GM21576 (cell line): ENCODE measurements at regions not wholly inside any gene's neighbourhood (a gene's known extent, or its start where the extent isn't known, plus 50 kb on each side); places are given as distances from the start of the nearest gene placed in this dataset.
A peak's percentile ranks its signal among the peaks of the same experiment; 100 is the strongest.
"Not testable (repeated sequence)": the region's sequence is repeated elsewhere in the genome, so short reads cannot be mapped to it uniquely, and the experiment has no call there.

Experiments
- ATAC-seq: cut with Tn5 transposase; IDR thresholded peaks from one replicate; pipeline ENCODE4 v1.9.1; 2021; ENCODE audit warnings: mild to moderate bottlenecking, moderate library complexity; ENCODE audit not compliant: unreplicated experiment

DNA sequence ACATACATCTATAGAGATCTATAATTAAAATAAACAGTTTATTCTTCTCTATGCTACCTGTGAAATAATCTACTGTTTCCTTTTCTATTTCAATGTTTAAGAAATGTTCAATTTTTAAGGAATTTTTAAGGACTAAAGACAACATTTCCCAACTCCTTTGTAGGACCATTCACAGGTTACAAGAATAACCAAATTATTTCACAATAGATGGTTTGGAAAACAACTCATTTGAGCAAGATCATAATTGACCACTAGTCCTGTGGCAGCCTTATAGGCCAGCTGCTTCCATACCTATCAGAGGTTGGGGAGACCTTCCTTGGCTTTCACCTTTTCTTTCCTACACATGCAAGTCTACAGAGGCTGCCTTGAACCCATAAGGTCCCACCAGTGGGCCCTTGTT is 193.7 kb downstream of the TTC39B start:
- ATAC-seq = no peak

DNA sequence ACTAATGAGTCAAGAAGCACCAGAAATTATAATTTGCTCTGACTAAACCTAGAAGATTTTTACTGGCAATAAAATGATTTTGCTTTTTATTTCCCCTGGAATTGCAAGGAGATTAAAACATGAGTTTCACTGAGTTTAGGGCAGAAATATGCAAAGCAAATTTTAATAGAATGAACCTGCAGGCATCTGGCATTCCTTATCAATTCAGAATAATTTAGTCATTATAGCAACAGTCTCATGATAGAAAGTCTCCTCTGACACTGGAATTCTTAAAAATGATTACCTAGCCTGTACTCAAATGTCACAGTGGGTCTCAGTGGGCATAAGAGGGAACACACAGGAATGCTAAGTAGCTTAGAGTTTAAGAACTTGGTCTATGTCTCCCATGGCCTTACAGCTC is 195.9 kb downstream of the TTC39B start:
- ATAC-seq = no peak

DNA sequence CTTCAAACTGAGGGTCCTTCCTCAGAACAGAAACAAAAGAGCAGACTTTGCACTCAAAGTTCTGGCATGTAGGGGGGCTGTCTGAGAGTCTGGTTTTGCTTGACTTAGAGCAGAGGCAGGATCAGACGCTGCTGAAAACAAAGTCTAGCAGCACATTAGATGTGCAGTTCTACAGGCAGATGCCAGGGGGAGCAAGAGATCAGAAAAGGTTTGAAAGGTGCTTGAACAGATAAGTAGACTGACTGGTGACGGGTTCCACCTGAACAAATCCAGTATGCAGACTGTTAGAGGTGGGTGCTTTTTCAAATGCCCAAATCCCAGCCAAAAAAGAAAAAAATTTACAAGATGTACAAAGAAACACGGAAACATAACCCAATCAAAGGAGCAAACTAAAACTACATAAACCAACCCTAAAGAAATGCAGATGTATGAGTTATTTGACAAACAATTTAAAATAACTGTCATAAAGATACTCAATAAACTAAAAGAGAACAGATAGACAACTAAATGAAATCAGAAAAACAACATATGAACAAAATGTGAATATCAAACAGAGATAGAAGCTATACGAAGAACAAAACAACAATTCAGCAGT is 194.7 kb upstream of the FREM1 start:
- ATAC-seq = peak; percentile 92

DNA sequence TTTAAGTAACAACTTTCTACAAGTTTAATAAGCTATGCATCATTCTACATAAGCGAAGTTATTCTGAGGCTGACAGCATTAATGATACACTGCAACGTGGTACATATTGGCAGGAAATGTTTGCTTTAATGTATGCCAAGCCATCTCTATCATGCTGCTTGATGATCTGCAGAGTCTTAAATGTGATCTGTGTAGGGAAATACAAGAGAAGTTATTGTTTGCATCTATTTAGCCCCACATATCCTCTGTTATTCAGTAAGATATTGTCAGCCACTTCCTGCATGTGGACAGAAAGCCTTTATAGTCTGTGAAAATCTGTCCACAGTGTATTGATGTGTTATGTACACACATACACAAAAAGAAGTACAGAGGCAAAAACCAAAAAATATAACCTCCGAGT is 193.1 kb upstream of the FREM1 start:
- no peak for ATAC-seq

DNA sequence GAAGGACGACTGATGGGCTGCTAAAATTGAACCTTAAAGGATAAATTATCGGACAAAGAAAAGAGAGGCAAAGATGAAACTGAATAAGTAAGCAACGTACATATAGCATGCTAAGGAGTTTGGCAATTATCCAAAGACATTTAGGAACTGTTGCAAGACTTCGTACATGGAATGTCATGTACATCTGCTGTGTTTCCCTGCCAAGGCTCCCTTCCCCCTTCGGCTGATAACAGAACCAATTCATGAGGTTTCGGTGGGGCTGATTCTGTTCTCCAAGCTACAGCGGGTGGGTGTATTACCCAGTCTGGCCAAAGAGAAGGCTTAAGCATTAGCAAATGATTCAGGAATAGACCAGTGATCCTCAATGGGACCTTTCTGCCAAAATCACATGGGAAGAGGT is 190.9 kb upstream of the FREM1 start:
- ATAC-seq = no peak

DNA sequence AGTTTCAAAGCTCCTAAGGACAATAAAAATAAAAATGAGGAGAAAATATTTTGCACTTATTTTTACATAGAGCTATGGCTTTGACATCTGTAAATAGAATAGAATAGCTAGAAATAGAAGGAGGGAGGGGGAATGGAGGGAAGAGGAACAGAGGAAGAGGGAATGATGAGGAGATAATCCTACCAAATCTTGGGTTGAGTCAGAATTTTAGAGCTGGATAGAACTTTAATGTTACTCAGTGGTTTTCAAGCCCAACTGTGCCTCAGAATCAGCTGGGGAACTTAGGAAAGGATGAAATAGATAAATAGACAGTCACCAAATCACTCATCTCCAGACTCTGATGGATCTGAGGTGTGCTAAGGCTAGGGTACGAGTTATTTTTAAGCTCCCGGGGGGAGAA is 190.3 kb upstream of the FREM1 start:
- ATAC-seq = no peak

DNA sequence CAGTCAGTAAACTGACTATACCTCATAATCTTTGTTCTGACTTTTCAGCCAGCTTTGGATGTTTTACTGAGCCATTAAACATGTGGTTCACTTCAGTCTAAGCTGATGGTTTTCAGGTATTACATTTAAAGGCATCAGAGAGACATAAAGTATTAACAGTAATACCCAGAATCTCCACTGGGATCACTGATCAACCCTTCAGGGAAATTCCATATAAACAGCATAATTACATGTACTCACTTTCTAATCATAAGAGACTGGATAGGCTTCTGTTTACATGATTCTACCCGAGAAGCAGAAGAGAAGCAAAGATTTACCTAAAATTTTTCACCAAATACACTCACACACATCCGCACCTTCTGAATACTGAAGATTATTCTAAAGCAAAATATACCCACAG is 186.7 kb upstream of the FREM1 start:
- no peak for ATAC-seq

DNA sequence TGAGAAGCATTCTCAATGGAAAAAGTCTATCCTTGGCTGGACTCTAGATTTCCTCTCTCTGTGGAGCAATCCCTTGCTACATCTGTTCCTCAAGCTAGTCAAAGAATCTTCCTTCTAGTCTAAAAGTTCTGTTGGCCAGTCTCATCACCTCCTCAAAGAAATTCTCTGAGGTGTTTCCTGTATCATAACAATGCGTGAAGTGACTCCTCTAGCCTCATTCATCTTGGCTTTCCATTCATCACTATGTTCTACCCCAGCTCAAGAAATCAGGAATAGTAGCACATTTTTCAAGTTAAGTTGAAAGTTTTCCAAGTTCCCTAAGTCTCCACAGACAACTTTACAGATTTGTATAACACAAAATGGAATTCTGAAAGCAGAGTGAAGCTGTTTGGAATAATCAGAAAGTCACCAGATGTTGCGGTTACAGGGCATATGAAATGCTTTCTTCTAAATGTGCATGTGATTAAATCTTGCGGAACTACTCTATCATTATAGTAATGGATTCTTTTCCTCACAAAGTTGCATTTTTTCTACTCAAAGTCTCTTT is 176.6 kb upstream of the FREM1 start:
- ATAC-seq = no peak

DNA sequence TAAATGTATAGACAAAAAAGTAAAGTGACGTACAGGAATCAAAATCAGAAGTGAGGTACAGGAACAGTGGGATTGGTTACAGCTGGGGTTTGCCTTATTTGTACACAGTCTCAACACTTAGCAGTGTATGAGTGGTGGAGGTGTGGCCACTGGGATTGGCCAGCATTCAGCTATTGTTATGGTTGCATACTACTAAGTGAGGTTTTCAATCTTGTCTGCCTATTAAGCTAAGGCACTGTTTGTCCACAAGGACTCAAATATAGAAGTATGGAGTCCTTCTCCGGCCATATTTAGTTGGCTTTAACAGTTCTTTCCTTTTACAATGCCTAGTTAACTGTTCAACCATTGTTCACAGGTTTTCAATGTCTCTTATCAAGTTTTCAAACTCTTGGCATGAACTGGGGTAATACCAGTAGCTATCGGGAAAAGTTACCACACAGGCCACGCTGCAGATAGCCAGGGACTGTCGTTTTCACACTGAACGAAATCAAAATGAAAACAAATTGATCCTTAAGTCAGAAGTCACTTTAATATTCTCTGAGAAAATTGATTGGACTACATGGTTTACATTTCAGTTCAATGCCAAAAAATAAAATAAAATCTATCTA is 176.0 kb upstream of the FREM1 start:
- ATAC-seq = no peak

DNA sequence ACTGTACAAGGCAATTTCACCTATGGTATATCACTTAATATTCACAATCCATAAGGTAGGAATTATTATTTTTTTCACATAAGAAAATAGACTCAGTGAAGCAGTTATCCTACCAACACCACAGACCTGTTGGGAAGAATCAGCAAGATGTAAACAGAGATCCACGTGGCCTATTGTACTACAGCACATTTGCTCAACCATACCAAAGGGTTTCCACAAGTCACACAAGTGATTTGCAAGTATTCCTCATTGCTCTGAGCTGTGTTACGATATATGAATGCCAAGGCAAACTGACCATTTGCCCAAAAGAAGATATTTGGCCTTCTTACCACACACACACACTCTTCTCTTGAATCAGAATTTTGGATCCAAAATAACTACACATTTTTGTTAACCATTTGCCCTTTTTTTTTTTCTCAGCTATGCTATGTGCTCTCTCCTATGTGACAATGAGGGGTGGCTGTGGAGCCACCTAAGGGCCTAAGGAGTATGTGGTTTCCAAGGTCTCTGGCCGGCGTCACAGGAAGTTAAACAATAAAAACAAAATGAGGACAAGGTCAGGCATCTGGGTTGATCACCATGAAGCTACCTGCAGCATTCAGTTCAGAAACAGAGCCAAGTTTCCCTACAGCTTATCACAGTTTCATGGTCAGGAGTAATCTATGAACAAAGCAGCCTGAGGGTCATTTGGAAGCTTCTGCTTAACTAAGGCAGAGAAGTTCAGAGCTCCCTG is 171.0 kb upstream of the FREM1 start:
- ATAC-seq = no peak

DNA sequence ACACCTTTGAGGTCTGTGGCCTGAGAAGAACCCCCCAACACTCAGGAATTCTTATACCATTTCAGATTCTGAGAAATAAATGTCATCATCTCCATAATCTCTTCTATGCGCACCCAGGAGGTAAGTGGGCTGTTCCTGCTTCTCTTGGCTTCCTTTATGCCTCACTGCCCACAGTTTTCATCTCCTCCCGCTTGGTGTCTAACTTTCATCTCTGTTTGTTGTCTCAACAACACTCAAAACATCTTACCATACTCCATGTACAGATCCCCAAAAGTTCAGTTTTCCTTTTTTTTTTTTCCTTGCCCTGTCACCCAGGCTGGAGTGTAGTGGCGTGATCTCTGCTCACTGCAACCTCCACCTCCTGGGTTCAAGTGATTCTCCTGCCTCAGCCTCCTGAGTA is 170.2 kb upstream of the FREM1 start:
- no peak for ATAC-seq

DNA sequence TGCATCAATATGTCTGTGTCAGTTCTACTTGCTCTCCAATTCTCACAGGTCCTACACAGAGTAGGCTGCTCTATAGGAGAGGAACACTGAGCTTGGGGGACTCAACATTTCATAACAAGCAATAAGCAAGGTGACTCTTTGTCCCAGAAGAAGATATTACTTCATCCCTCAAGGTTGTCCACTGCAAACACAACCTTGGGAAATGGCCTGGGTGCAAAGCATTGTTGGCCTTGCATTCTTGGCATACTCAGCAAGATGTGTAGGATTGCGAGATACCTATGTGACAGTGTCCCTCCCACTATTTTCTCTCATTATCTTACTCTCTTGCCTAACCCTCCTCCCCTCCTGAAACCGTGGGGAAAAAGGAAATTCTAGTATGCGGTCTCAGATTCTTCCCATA is 169.8 kb upstream of the FREM1 start:
- ATAC-seq = no peak

DNA sequence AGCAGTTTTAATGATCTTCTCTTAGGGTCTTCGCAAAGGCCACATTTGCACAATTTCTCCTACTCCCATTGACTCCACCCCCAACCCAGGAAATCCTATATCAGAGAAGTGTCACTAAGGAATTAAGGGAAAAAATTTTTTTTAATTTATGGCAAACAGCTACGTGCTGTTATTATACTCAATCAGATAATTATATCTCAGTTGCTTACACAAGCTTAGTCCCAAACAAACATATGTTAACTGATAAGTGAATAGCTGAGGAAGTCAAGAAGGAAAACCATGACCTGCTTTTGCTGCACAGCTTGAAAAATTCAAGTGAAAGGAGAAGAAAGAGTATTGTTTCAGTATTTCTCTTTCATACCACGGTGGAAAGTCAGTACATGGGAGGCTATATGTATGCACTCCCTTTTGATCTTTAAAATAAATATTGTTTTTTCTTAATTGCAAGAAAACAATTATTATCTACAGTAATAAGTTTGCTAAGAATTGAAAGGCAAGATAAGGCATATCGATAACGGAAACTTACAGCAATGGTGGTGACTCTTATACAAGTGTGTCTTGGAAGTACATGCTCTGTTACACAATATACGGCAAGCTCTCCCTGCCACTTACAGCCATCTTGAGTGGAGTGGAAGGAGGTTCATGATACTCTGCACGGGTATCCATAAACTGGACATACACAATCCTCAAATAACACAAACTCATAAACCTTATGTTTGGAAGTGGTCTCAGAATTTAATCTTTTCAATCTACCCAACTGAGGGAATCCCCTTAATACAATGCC is 167.9 kb upstream of the FREM1 start:
- no peak for ATAC-seq

DNA sequence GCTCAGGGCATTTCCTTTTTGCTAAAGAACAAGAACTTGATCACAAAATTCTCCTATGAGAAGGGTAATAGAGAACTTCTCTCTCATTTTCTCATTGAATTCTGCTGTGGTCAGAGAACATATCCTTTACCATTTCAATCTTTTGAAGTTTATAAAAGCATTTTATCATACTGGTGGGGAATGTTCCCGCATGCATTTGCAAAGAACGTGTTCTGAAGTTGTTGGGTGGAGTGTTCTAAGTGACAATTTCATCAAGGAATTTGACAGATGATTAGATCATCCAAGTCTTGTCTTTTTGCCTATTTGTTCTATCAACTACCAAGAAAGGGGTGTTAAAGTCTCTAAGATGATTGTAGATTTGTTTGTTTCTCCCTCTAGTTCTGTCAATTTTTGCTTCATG is 163.4 kb upstream of the FREM1 start:
- no peak for ATAC-seq

DNA sequence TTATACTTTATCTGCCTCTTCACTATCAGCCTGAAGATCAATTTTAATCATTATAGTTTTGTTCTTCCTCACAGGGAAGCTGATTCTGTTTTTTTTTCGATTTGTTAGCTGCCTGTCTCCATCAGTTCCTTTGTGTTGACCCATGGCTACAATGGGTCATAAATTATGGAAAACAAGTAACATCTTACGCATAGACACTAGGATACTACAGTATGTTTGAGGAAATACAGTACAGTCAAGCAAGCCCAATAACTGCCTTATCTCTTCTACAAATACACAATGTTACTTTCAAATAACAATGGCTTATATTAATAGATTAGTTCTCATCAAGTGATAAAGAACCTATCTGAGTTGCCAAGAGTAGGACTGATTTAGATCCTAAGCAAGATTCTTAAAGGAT is 160.5 kb upstream of the FREM1 start:
- ATAC-seq = no peak

DNA sequence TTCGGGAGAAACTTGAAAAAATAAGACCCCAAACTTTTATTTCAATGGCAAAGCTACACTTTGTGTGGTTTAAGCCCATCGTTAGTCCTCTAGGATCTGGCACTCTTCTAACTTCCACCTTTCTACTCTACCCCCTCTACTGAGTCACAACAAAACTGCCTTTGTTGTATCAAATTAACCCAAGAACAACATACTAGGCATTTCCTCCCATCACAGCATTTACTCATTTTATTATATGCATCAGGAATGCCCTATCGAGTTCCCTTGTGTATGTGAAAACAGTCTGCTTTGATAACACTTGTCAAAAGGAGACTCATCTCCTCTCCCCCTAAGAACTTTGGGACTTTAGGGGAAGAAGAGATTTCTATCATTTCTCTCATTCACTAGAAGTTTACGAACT is 158.9 kb upstream of the FREM1 start:
- no peak for ATAC-seq

DNA sequence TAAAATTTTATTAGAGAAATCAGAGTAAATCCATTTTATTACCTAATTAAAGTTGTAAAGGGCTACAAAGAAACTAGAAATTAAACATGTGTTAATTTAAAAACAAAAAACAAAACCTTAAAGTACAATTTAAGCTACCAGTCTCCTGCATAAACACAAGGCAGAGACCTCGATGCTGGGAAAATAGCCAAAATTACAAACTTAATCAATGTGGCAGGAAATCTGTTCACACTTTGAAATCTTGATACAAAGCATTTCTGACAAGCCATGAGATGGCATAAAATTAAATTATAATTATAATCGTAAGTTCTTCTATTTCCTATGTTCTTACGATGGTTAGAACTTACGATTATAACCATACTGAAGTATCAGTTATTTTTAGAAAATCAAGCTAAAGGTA is 158.0 kb upstream of the FREM1 start:
- ATAC-seq = no peak

DNA sequence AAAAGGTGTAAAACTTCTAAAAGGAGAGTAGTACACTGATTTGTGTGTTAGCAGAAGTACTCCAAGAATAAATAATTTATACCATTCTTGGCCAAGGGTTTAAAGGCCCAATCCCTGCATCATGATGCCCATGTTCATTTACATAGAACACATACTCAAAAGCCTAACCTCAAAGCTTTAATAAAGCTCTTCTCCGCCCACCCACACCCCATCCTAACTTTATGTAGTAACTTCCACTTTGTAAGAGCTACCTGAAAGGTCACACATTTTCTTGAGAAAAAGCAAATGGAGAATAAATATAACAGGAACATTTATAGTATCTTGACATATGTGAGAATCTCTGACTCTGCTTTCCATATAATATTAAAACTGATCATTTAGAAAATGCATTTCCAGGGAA is 148.8 kb upstream of the FREM1 start:
- ATAC-seq = no peak

DNA sequence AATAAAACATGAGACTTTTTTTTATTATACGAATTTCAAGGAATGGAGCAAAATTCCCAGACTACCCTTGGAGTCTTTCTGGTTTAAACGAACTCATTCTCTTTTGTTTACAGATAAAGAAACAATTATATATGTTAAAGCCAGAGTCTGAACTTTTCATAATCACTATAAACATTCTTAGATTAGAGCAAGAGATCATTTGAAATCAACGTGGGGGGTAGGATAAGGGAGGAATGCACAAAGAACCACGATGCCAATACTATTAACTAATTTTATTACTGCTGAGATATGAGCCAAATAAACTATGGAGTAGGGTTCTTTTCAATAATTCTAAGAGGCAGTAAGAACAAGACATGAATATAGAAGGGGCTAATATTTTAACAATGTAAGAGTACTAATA is 148.0 kb upstream of the FREM1 start:
- no peak for ATAC-seq

DNA sequence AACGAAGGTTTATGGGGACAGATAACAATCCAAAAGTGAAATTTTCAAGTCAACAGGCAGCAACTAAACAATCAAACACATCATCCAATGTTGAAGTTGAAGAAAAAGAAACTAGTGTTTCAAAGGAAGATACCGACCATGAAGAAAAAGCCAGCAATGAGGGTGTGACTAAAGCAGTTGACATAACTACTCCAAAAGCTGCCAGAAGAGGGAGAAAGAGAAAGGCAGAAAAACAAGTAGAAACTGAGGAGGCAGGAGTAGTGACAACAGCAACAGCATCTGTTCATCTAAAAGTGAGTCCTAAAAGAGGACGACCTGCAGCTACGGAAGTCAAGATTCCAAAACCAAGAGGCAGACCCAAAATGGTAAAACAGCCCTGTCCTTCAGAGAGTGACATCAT is 145.1 kb upstream of the FREM1 start:
- not testable (repeated sequence) for ATAC-seq

DNA sequence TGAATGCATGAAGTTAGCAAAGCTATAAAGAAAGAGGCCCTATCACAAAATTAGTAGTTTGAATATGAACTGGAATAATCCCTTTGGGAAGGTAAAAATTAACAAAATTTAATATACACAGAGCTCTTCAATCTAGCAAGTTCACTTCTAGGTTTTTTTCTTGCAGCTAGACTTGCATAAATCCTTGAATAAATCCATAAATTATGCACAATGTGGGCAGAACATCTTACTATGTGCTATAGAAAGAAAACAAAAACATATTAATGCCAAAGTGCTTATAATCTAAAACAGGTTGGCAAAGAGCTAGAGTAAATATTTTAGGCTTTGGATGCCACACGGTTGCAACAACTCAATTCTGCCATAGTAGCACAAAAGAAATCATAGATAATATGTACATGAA is 138.5 kb upstream of the FREM1 start:
- no peak for ATAC-seq
